H1 (cell line): ENCODE measurements at regions not wholly inside any gene's neighbourhood (a gene's known extent, or its start where the extent isn't known, plus 50 kb on each side); places are given as distances from the start of the nearest gene placed in this dataset.

ENCODE experiments used
- CBX5 ChIP-seq: fragments of 300-800, 300-1000 bp; sonication (generic); IDR thresholded peaks from 2 replicates; pipeline ENCODE4 v1.7.1; 2016; ENCODE audit warnings: antibody characterized with exemption, low read length, low read depth
- EP300 ChIP-seq, 2 experiments: IDR thresholded peaks; 1 replicate in 1 of 2; 2 replicates in 1 of 2; pipeline ENCODE4 v1.6.1; 2011 to 2012; ENCODE audit warnings: low read depth in 2 of 2, low read length in 2 of 2, mild to moderate bottlenecking in 2 of 2, borderline replicate concordance in 1 of 2, inconsistent platforms in 1 of 2, moderate library complexity in 1 of 2
- RAD21 ChIP-seq, 2 experiments: IDR thresholded peaks in 1 of 2; conservative IDR thresholded peaks in 1 of 2; 2 replicates each; pipeline ENCODE4 v1.6.1; 2011; ENCODE audit warnings: low read depth in 2 of 2, low read length in 2 of 2, improper control_type of control experiment in 1 of 2, inconsistent platforms in 1 of 2, mild to moderate bottlenecking in 1 of 2, moderate library complexity in 1 of 2
- TAF7 ChIP-seq: optimal IDR thresholded peaks from 2 replicates; pipeline ENCODE3; 2011; ENCODE audit warnings: low read depth, mild to moderate bottlenecking, inconsistent platforms, low read length, moderate library complexity, borderline replicate concordance

GRCh38 chrX:155679715-155680114 is 67.0 kb upstream of the TMLHE start (continued):
- TF ChIP-seq TAF7 (no peak), EP300 (IDR thresholded peaks at IDR 0.05; ENCODE audit: borderline replicate concordance in 1 of 2, low read depth in 2 of 2, low read length in 2 of 2) (no peak), RAD21 (IDR thresholded peaks at IDR 0.05 in 1 of 2, conservative IDR thresholded peaks at IDR 0.05 in 1 of 2; ENCODE audit: low read depth in 2 of 2, low read length in 2 of 2) (no peak), CBX5 (no peak)
